GM12878 (cell line): ENCODE measurements at regions not wholly inside any gene's neighbourhood (a gene's known extent, or its start where the extent isn't known, plus 50 kb on each side); places are given as distances from the start of the nearest gene placed in this dataset.

ENCODE experiments used
- ATAC-seq: fragments of 200-7000 bp; cut with Tn5 transposase; 3 replicates; pipeline ENCODE4 v1.9.1; 2020; ENCODE audit warnings: mild to moderate bottlenecking, moderate library complexity
- BruUV-seq: library from RNA; stranded (reverse); fragments of 400-500 nt; replicated peaks from 2 replicates; lab custom pipeline; 2021; lab: Mats Ljungman, UMichigan
- CTCF ChIA-PET: fragments of 300-600 bp; sonication (Branson Sonifier 250); formaldehyde crosslinking; extraction: SDS; loops from one replicate; lab custom pipeline; 2021; ENCODE audit warnings: inconsistent platforms; lab: Yijun Ruan, JAX
- POLR2A ChIA-PET: fragments of 350-600 bp; formaldehyde crosslinking; extraction: SDS; loops from one replicate; lab custom pipeline; 2021; ENCODE audit warnings: inconsistent platforms; lab: Charles Lee
- RAD21 ChIA-PET: fragments of 300-600 bp; sonication (Branson Sonifier 250); formaldehyde crosslinking; loops from one replicate; lab custom pipeline; 2023; ENCODE audit warnings: antibody characterized with exemption; ENCODE audit not compliant: unreplicated experiment; lab: Charles Lee
- SMC1A ChIA-PET: fragments of 300-600 bp; sonication (Branson Sonifier 250); formaldehyde crosslinking; loops from one replicate; lab custom pipeline; 2023; ENCODE audit not compliant: unreplicated experiment, uncharacterized antibody; lab: Charles Lee
- DNase-seq: peaks from one replicate; pipeline ENCODE4 v3.0.0-alpha.2; 2011; ENCODE audit warnings: low read depth, low spot score
- FAIRE-seq: peaks from 3 replicates; lab custom pipeline; 2011; peaks lifted over from hg19 to GRCh38; lab: Jason Lieb, UNC
- H2AFZ ChIP-seq: 2 replicates; pipeline ENCODE4 v1.6.0; 2011; ENCODE audit warnings: low read depth, low read length, control low read depth; ENCODE audit not compliant: control insufficient read depth
- H3K27ac ChIP-seq: 2 replicates; pipeline ENCODE4 v1.5.1; 2011; ENCODE audit warnings: control low read depth; ENCODE audit not compliant: control insufficient read depth, insufficient read depth
- H3K27me3 ChIP-seq, 2 experiments: replicated peaks in 1 of 2; 2 replicates each; pipeline versions ENCODE4 v1.6.0 to v1.6.1; 2011; ENCODE audit warnings: low read length in 1 of 2; ENCODE audit not compliant: control insufficient read depth in 2 of 2, insufficient read depth in 2 of 2
- H3K36me3 ChIP-seq, 2 experiments: 2 replicates each; pipeline ENCODE4 v1.5.1; 2011; ENCODE audit warnings: low read length in 1 of 2; ENCODE audit not compliant: control insufficient read depth in 2 of 2, insufficient read depth in 2 of 2
- H3K4me1 ChIP-seq: 2 replicates; pipeline ENCODE4 v1.6.1; 2011; ENCODE audit warnings: mild to moderate bottlenecking, low read length, moderate library complexity, mixed read lengths; ENCODE audit not compliant: control insufficient read depth, insufficient read depth
- H3K4me2 ChIP-seq: 2 replicates; pipeline ENCODE4 v1.6.0; 2011; ENCODE audit warnings: control low read depth; ENCODE audit not compliant: control insufficient read depth, insufficient read depth
- H3K4me3 ChIP-seq: fragments of 200-600 bp; sonication (generic); 2 replicates; pipeline ENCODE4 v1.5.1; 2016
- H3K79me2 ChIP-seq: 2 replicates; pipeline ENCODE4 v1.6.0; 2011; ENCODE audit warnings: low read length; ENCODE audit not compliant: control insufficient read depth, insufficient read depth
- H3K9ac ChIP-seq: 2 replicates; pipeline ENCODE4 v1.8.0; 2011; ENCODE audit warnings: low read length, control low read depth, mixed read lengths; ENCODE audit not compliant: control insufficient read depth, insufficient read depth
- H3K9me3 ChIP-seq: replicated peaks from 3 replicates; pipeline ENCODE4 v1.5.1; 2011; ENCODE audit warnings: mild to moderate bottlenecking, low read length; ENCODE audit not compliant: control insufficient read depth, insufficient read depth
- H4K20me1 ChIP-seq: 2 replicates; pipeline ENCODE4 v1.6.0; 2011; ENCODE audit not compliant: control insufficient read depth, insufficient read depth
- CHD2 ChIP-seq: IDR thresholded peaks from 2 replicates; pipeline ENCODE4 v1.6.1; 2011; ENCODE audit warnings: low read depth, low read length, improper control_type of control experiment, borderline replicate concordance
- HDAC6 ChIP-seq: fragments of 200-600 bp; sonication (generic); IDR thresholded peaks from one replicate; pipeline ENCODE4 v1.8.0; 2017; ENCODE audit warnings: antibody characterized with exemption; ENCODE audit not compliant: unreplicated experiment
- NFXL1 ChIP-seq: fragments of 450-650 bp; IDR thresholded peaks from 2 replicates; pipeline ENCODE4 v1.6.1; 2017; ENCODE audit warnings: antibody characterized with exemption, mild to moderate bottlenecking, borderline replicate concordance
- PAX8 ChIP-seq: fragments of 450-650 bp; IDR thresholded peaks from 2 replicates; pipeline ENCODE4 v1.6.1; 2017; ENCODE audit warnings: mild to moderate bottlenecking, moderate library complexity
- RAD21 ChIP-seq: IDR thresholded peaks from 2 replicates; pipeline ENCODE4 v1.6.1; 2011; ENCODE audit warnings: mild to moderate bottlenecking, low read depth, low read length, moderate library complexity; ENCODE audit not compliant: insufficient read depth
- SMAD5 ChIP-seq: IDR thresholded peaks from 2 replicates; pipeline ENCODE4 v1.6.1; 2016; ENCODE audit warnings: antibody characterized with exemption, low read depth
- SPI1 ChIP-seq: IDR thresholded peaks from 2 replicates; pipeline ENCODE4 v1.6.1; 2011; ENCODE audit warnings: low read depth, mild to moderate bottlenecking, low read length, moderate library complexity, borderline replicate concordance; ENCODE audit not compliant: insufficient read depth
- SRF ChIP-seq, 2 experiments: IDR thresholded peaks; 2 replicates each; pipeline ENCODE4 v1.6.1; 2011; ENCODE audit warnings: low read depth in 2 of 2, low read length in 2 of 2, mild to moderate bottlenecking in 1 of 2, moderate library complexity in 1 of 2
- STAT3 ChIP-seq: IDR thresholded peaks from 2 replicates; pipeline ENCODE4 v1.6.1; 2011; ENCODE audit warnings: low read depth, low read length, improper control_type of control experiment
- TARDBP ChIP-seq: IDR thresholded peaks from 2 replicates; pipeline ENCODE4 v1.6.1; 2016; ENCODE audit warnings: borderline replicate concordance
- TCF7 ChIP-seq: IDR thresholded peaks from 2 replicates; pipeline ENCODE4 v1.6.1; 2014; ENCODE audit warnings: antibody characterized with exemption, borderline replicate concordance
- WRNIP1 ChIP-seq: IDR thresholded peaks from 2 replicates; pipeline ENCODE4 v1.6.1; 2011; ENCODE audit warnings: low read depth, low read length, improper control_type of control experiment, borderline replicate concordance
- ZNF274 ChIP-seq: IDR thresholded peaks from one replicate; pipeline ENCODE4 v1.8.0; 2011; ENCODE audit not compliant: insufficient read length, insufficient read depth
- ZZZ3 ChIP-seq: IDR thresholded peaks from 2 replicates; pipeline ENCODE4 v1.6.1; 2011; ENCODE audit warnings: low read depth; ENCODE audit not compliant: control insufficient read depth, insufficient read length
- WGBS: methylation state at CpG from one replicate; pipeline ENCODE4 v1.1.6; 2016; ENCODE audit warnings: low lambda C conversion rate; ENCODE audit not compliant: insufficient replicate concordance, insufficient coverage; ENCODE audit errors: missing lambda C conversion rate; 5-methylcytosine and 5-hydroxymethylcytosine counted together
- in situ Hi-C: fragments of 300-500 bp; cut with MboI; formaldehyde crosslinking; loops from 9 replicates; pipeline ENCODE4 v1.14.3; 2018; ENCODE audit warnings: mixed read lengths
- intact Hi-C: fragments of 100-400 bp; cut with micrococcal nuclease; formaldehyde crosslinking; loops from one replicate; pipeline ENCODE4 v1.14.2; 2022; ENCODE audit not compliant: unreplicated experiment
- TF ChIP-seq, protein P1 (sequence below): fragments of 450-650 bp; formaldehyde crosslinking; IDR thresholded peaks from 2 replicates; pipeline ENCODE4 v1.5.0; 2022; ENCODE audit warnings: mild to moderate bottlenecking, missing genetic modification characterization

DNA sequence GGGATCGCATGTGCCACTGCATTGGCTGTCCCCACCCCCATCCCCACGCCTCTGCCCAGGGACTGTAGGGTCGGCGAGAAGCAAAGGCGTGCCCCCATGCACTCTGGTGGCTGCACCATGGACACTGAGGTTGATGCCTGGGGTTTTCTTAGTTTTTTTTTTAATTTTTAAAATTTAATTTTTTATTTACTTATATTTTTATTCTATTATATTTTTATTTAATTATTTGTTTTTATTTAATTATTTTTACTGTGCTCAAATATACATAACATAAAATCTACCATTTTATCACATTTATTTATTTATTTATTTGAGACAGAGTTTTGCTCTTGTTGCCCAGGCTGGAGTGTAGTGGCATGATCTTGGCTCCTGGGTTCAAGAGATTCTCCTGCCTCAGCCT is 57.4 kb downstream of the SOCS3 start:
- in situ Hi-C loops (no loop called here), intact Hi-C loops (no loop called here)
- H3K4me2 ChIP-seq, result no peak overlapping the region
- peaks cover 3% of the 10 kb centered on the region; the same call in 1 of the 2 replicates for H3K4me1 ChIP-seq
- H3K9ac ChIP-seq, result no peak overlapping the region
- H3K9me3 ChIP-seq, result peaks cover 9% of the 10 kb centered on the region; the same call in 2 of the 3 replicates
- TF ChIP-seq ZNF274, result no peak
- no peak for TF ChIP-seq TARDBP
- TF ChIP-seq CHD2, result no peak
- no peak for TF ChIP-seq WRNIP1
- 0 out of 4 replicates have a peak, but pooled peaks of 1 of the 2 experiments have one; percentile 7 for TF ChIP-seq SRF (IDR thresholded peaks at IDR 0.05; ENCODE audit: low read depth in 2 of 2, low read length in 2 of 2)
- TF ChIP-seq SPI1, result no peak
- H2AFZ ChIP-seq, result no peak overlapping the region
- H4K20me1 ChIP-seq, result no peaks in the 10 kb centered on the region
- ChIA-PET CTCF (interaction anchor here (1.0 kb wide), 1 partner anchor 14 kb away, joined by 3 read pairs; no protein-coding TSS in a partner anchor), POLR2A (no interaction called here), SMC1A (no interaction called here), RAD21 (no interaction called here)
- FAIRE-seq (no peak), ATAC-seq (no peak), DNase-seq (no peak)
- no peak overlapping the region for H3K4me3 ChIP-seq
- no peak overlapping the region for H3K27ac ChIP-seq
- H3K36me3 ChIP-seq, result no peaks in the 10 kb centered on the region
- no peaks in the 10 kb centered on the region for H3K79me2 ChIP-seq
- 61% methylated on average over 5 of the region's 5 CpGs for WGBS
- BruUV-seq, result no TSS peak
- H3K27me3 ChIP-seq, result no peaks in the 10 kb centered on the region; a peak in 1 of 4 replicates

GRCh38 chr17:78301821-78302213 is 58.1 kb downstream of the SOCS3 start:
- CTCF ChIA-PET, result no interaction called here
- ATAC-seq, result no peak

More at GRCh38 chr17:78301821-78302213, 58.1 kb downstream of the SOCS3 start:
- H3K4me3 ChIP-seq, result no peak overlapping the region
- WGBS, result 70% methylated on average over 11 of the region's 11 CpGs
- FAIRE-seq, result no peak
- H2AFZ ChIP-seq, result no peak overlapping the region
- no peaks in the 10 kb centered on the region for H4K20me1 ChIP-seq
- peaks cover 5% of the 10 kb centered on the region; the same call in 1 of the 2 replicates for H3K4me1 ChIP-seq
- no peaks in the 10 kb centered on the region; a peak in 1 of 4 replicates for H3K27me3 ChIP-seq
- H3K79me2 ChIP-seq, result no peaks in the 10 kb centered on the region
- POLR2A ChIA-PET, result no interaction called here
- TF ChIP-seq PAX8, result no peak
- TF ChIP-seq STAT3, result no peak
- no peak for TF ChIP-seq SMAD5
- TF ChIP-seq TCF7, result no peak
- no peak for TF ChIP-seq NFXL1
- TF ChIP-seq, protein P1, sequence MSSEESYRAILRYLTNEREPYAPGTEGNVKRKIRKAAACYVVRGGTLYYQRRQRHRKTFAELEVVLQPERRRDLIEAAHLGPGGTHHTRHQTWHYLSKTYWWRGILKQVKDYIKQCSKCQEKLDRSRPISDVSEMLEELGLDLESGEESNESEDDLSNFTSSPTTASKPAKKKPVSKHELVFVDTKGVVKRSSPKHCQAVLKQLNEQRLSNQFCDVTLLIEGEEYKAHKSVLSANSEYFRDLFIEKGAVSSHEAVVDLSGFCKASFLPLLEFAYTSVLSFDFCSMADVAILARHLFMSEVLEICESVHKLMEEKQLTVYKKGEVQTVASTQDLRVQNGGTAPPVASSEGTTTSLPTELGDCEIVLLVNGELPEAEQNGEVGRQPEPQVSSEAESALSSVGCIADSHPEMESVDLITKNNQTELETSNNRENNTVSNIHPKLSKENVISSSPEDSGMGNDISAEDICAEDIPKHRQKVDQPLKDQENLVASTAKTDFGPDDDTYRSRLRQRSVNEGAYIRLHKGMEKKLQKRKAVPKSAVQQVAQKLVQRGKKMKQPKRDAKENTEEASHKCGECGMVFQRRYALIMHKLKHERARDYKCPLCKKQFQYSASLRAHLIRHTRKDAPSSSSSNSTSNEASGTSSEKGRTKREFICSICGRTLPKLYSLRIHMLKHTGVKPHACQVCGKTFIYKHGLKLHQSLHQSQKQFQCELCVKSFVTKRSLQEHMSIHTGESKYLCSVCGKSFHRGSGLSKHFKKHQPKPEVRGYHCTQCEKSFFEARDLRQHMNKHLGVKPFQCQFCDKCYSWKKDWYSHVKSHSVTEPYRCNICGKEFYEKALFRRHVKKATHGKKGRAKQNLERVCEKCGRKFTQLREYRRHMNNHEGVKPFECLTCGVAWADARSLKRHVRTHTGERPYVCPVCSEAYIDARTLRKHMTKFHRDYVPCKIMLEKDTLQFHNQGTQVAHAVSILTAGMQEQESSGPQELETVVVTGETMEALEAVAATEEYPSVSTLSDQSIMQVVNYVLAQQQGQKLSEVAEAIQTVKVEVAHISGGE (CRISPR knock-in tag), result no peak
- TF ChIP-seq ZZZ3, result no peak
- no peak for TF ChIP-seq RAD21
- no peak for TF ChIP-seq HDAC6
- TF ChIP-seq, all 136 proteins: peak for 0
- in situ Hi-C loops (no loop called here), intact Hi-C loops (no loop called here)
- BruUV-seq, result no TSS peak
- ChIA-PET RAD21 (interaction anchor here (0.6 to 0.9 kb wide), 2 partner anchors 9 to 11 kb away, joined by 3 read pairs; no protein-coding TSS in a partner anchor), SMC1A (no interaction called here)
- Histone ChIP-seq H3K4me2 (no peak overlapping the region), H3K9me3 (peaks cover 4% of the 10 kb centered on the region; the same call in 2 of the 3 replicates), H3K36me3 (no peaks in the 10 kb centered on the region), H3K27ac (no peak overlapping the region), H3K9ac (no peak overlapping the region)
- DNase-seq, result no peak
